ENCODE measurements at regions not wholly inside any gene's neighbourhood (a gene's known extent, or its start where the extent isn't known, plus 50 kb on each side); places are given as distances from the start of the nearest gene placed in this dataset.

DNA sequence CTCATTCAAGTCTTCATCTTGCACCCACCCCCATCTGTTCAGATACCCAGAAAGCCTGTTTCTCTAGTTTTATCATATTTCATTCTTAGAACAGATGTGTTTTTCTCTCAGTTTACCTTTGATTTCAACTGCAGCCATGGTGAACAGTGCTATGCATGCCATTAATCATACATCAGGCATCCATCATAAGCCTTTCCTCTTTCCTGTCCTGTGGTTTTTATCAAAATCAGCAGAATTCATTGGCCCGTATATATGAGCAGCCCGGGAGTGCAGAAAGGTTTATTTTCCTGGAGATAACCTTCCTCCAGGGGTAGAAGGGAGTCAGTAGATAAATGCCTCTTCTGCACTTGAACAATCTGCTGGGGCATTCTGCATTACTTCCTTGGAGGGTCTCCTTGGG is 65.7 kb downstream of the IL21 start:
- H3K4me1 ChIP-seq (ENCODE audit: control insufficient read depth, insufficient read depth, low read length, poor library complexity, severe bottlenecking) = no peaks in the 10 kb centered on the region
- no peak for DNase-seq
- no peaks in the 10 kb centered on the region for H3K36me3 ChIP-seq (ENCODE audit: control insufficient read depth, insufficient read depth, low read length)
- H3K27me3 ChIP-seq (replicated peaks; ENCODE audit: control insufficient read depth, insufficient read depth, low read length, poor library complexity, severe bottlenecking) = no peaks in the 10 kb centered on the region
- H3K9me3 ChIP-seq (ENCODE audit: control insufficient read depth, low read length) = no peaks in the 10 kb centered on the region
- H3K27ac ChIP-seq (ENCODE audit: insufficient read depth, low read length, poor library complexity, severe bottlenecking) = no peak overlapping the region
- H3K4me3 ChIP-seq (ENCODE audit: insufficient read depth, low read depth, low read length, poor library complexity, severe bottlenecking) = no peak overlapping the region

DNA sequence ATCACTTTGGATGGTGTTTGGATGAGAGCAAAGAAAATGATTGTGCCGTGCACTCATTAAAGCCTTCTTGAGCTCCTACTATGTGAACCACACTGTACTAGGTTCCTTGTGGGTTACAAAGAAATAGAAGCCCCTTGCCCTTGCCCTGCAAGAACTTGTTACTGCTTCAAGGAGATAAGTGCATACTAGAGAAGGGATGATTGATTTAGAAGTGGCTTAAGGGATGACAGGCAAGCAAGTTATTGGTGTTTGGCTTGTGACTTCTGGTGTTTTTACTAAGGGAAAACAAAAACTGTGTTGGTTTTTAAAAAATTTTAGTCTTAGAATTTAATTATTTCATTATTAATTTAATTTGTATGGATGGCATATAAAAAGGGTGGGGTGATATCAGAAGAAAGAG is 67.4 kb downstream of the IL21 start:
- Histone ChIP-seq H3K4me1 (ENCODE audit: control insufficient read depth, insufficient read depth, low read length, poor library complexity, severe bottlenecking) (no peaks in the 10 kb centered on the region), H3K27me3 (replicated peaks; ENCODE audit: control insufficient read depth, insufficient read depth, low read length, poor library complexity, severe bottlenecking) (no peaks in the 10 kb centered on the region)

DNA sequence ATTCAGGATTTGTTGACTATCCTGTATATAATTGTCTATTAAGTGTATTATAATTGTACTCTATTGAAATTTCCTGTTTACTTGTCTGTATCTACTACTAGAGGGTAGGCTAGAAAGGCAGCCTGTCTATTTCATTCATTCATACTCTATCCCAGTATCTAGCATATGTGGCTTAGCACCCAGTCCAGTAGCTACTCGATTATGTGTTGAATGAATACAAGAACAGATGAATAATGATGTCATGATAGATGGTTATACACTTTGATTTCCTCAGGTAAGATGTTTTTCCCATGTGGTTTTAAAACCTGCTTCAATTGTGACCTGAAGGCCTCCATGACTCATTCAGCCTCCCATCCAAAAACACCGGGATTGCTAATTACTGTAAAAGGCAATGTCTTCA is 68.0 kb downstream of the IL21 start:
- no peak overlapping the region for H3K4me3 ChIP-seq (ENCODE audit: insufficient read depth, low read depth, low read length, poor library complexity, severe bottlenecking)
- no peak for DNase-seq
- no peaks in the 10 kb centered on the region for H3K36me3 ChIP-seq (ENCODE audit: control insufficient read depth, insufficient read depth, low read length)
- H3K4me1 ChIP-seq (ENCODE audit: control insufficient read depth, insufficient read depth, low read length, poor library complexity, severe bottlenecking) = no peaks in the 10 kb centered on the region
- H3K27ac ChIP-seq (ENCODE audit: insufficient read depth, low read length, poor library complexity, severe bottlenecking) = no peak overlapping the region
- H3K27me3 ChIP-seq (replicated peaks; ENCODE audit: control insufficient read depth, insufficient read depth, low read length, poor library complexity, severe bottlenecking) = no peaks in the 10 kb centered on the region
- H3K9me3 ChIP-seq (ENCODE audit: control insufficient read depth, low read length) = no peaks in the 10 kb centered on the region

More for the DNA sequence above, 67.4 kb downstream of the IL21 start:
- H3K9me3 ChIP-seq (ENCODE audit: control insufficient read depth, low read length) = no peaks in the 10 kb centered on the region
- no peaks in the 10 kb centered on the region for H3K36me3 ChIP-seq (ENCODE audit: control insufficient read depth, insufficient read depth, low read length)
- no peak for DNase-seq
- H3K4me3 ChIP-seq (ENCODE audit: insufficient read depth, low read depth, low read length, poor library complexity, severe bottlenecking) = no peak overlapping the region
- H3K27ac ChIP-seq (ENCODE audit: insufficient read depth, low read length, poor library complexity, severe bottlenecking) = no peak overlapping the region

DNA sequence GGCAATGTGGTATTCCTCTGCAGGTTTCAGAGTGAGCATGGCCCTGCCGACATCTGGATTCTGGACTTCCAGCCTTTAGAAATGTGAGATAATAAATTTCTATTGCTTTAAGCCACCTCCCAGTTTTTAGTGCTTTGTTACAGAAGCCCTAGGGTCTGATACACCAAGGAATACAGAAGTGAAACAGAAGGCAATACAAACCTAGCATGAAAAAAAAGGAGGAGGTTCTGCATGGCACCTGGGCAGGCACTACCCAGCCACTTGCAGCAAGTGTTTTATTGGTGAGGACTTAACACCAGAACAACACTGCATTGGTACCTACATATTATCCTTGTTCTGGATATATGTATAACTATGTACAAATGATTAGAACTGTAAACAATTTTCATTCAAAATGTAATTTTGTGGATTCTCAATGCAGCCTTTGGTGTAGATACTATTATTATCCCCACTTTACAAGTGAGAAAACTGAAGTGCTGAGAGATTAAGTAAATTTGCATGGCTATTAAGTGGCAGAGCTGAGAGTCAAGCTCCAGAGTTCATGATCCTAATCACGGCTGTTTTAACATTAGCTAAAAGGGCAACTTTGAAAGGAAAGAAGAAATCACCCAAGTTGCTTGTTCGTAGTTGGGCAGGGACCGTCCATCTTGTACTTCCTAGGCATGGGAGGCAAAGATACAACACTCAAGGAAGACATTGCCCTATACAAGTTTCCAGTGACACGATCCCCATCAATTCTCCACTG is 71.8 kb downstream of the IL21 start:
- no peak for DNase-seq
- H3K9me3 ChIP-seq (ENCODE audit: control insufficient read depth, low read length) = no peaks in the 10 kb centered on the region
- no peaks in the 10 kb centered on the region for H3K36me3 ChIP-seq (ENCODE audit: control insufficient read depth, insufficient read depth, low read length)
- H3K4me1 ChIP-seq (ENCODE audit: control insufficient read depth, insufficient read depth, low read length, poor library complexity, severe bottlenecking) = no peaks in the 10 kb centered on the region
- no peaks in the 10 kb centered on the region for H3K27me3 ChIP-seq (replicated peaks; ENCODE audit: control insufficient read depth, insufficient read depth, low read length, poor library complexity, severe bottlenecking)
- H3K4me3 ChIP-seq (ENCODE audit: insufficient read depth, low read depth, low read length, poor library complexity, severe bottlenecking) = no peak overlapping the region
- no peak overlapping the region for H3K27ac ChIP-seq (ENCODE audit: insufficient read depth, low read length, poor library complexity, severe bottlenecking)

DNA sequence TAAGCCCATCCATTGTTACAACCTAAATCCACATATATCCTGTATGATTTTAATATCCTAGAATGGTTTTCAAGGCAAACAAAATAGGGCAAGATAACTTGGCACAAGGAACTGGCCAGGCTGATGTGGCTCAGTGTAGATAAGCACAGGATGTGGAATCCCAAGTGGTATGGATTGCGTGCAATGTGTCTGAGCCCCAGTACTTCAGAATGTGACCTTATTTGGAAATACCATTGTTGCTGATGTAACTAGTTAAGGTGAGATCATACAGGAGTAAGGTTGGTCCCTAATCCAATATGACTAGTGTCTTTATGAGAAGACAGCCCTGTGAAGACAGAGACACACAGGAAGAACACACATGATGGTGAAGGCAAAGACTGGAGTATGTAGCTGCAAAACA is 72.4 kb downstream of the IL21 start:
- no peaks in the 10 kb centered on the region for H3K27me3 ChIP-seq (replicated peaks; ENCODE audit: control insufficient read depth, insufficient read depth, low read length, poor library complexity, severe bottlenecking)
- no peak overlapping the region for H3K4me3 ChIP-seq (ENCODE audit: insufficient read depth, low read depth, low read length, poor library complexity, severe bottlenecking)
- H3K27ac ChIP-seq (ENCODE audit: insufficient read depth, low read length, poor library complexity, severe bottlenecking) = no peak overlapping the region
- H3K4me1 ChIP-seq (ENCODE audit: control insufficient read depth, insufficient read depth, low read length, poor library complexity, severe bottlenecking) = no peaks in the 10 kb centered on the region
- DNase-seq = no peak
- H3K36me3 ChIP-seq (ENCODE audit: control insufficient read depth, insufficient read depth, low read length) = no peaks in the 10 kb centered on the region
- H3K9me3 ChIP-seq (ENCODE audit: control insufficient read depth, low read length) = no peaks in the 10 kb centered on the region

DNA sequence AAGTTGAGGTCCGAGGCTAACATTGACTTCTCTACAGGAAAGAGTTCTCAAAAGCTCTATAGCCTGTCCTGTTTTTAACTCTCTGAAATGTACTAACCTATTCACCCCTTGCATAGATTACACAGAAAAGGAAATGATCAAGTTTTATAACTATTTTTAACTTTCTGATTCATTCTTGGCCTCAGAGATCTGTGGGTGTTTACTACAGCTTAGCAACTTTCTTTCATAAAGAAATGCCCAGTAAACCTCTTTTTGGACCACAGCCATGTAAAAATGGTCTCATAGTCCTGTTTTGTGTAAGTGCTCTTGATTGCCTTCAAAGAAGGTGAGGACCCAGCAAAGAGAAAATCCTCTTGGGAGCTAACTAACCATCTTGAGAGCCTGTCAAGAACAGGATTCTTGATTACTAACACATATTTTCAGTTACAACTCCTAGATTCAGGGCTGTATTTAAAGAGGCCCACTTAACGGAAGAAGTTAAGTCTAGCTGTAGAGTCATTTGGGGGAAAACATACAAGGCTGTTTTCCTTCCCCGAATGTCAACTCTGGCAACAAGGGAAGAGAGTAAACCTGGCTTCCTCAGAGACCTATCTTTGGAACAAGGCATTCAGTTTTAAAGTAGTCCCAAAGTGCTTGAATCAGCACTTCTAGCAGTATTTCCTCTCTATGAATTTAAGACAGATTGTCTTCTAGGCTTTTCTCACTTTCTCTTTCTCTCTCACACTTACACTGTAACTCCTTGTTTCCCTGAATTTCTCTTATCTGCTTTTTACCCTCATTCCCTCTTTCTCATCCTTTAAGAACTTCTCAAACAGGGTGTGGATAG is 78.2 kb downstream of the IL21 start:
- DNase-seq = no peak
- no peak overlapping the region for H3K27ac ChIP-seq (ENCODE audit: insufficient read depth, low read length, poor library complexity, severe bottlenecking)

DNA sequence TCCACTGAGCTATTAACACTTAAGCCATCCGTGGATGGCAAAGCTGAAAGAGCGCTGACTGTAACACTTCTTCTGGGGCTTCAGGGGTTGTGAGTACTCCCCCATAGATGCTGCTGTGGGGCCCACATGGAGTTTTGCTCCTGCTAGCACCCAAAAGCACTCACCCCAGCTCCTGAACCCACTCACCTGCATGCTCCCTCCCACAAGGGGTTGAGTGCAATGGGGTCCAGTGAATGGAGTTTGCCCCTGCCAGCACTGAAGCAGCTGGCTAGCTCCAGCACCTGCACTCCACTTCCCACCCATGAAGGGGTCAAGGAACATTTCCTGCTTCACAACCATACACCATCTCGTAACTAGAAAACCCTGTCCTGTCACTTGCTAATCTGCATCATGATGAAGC is 78.9 kb downstream of the IL21 start:
- Histone ChIP-seq H3K4me3 (ENCODE audit: insufficient read depth, low read depth, low read length, poor library complexity, severe bottlenecking) (no peak overlapping the region), H3K27ac (ENCODE audit: insufficient read depth, low read length, poor library complexity, severe bottlenecking) (no peak overlapping the region), H3K36me3 (ENCODE audit: control insufficient read depth, insufficient read depth, low read length) (no peaks in the 10 kb centered on the region), H3K4me1 (ENCODE audit: control insufficient read depth, insufficient read depth, low read length, poor library complexity, severe bottlenecking) (peaks cover 26% of the 10 kb centered on the region), H3K9me3 (ENCODE audit: control insufficient read depth, low read length) (no peaks in the 10 kb centered on the region), H3K27me3 (replicated peaks; ENCODE audit: control insufficient read depth, insufficient read depth, low read length, poor library complexity, severe bottlenecking) (no peaks in the 10 kb centered on the region)
- no peak for DNase-seq

More for the DNA sequence above, 78.2 kb downstream of the IL21 start:
- Histone ChIP-seq H3K36me3 (ENCODE audit: control insufficient read depth, insufficient read depth, low read length) (no peaks in the 10 kb centered on the region), H3K27me3 (replicated peaks; ENCODE audit: control insufficient read depth, insufficient read depth, low read length, poor library complexity, severe bottlenecking) (no peaks in the 10 kb centered on the region), H3K9me3 (ENCODE audit: control insufficient read depth, low read length) (no peaks in the 10 kb centered on the region), H3K4me1 (ENCODE audit: control insufficient read depth, insufficient read depth, low read length, poor library complexity, severe bottlenecking) (peaks cover 26% of the 10 kb centered on the region), H3K4me3 (ENCODE audit: insufficient read depth, low read depth, low read length, poor library complexity, severe bottlenecking) (no peak overlapping the region)

DNA sequence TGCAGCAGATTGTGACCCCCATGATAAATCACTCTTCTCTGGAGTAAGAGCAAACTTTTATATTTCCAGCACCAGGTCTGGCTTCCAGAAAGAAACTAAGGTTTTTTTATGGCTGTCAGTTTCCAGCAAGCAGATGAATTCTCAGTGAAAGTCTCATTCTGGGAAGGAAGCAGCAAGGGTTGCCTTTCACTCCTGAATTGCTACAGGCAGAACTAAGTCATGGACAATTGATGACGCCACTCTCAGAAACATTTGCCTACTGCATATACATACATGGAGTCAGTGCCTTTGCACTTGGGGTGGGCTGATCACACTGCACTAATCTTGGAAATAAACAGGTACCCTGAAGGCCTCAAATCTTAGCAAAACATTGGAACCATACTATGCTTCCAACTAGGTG is 80.0 kb downstream of the IL21 start:
- Histone ChIP-seq H3K4me1 (ENCODE audit: control insufficient read depth, insufficient read depth, low read length, poor library complexity, severe bottlenecking) (peaks cover 26% of the 10 kb centered on the region), H3K4me3 (ENCODE audit: insufficient read depth, low read depth, low read length, poor library complexity, severe bottlenecking) (no peak overlapping the region), H3K36me3 (ENCODE audit: control insufficient read depth, insufficient read depth, low read length) (no peaks in the 10 kb centered on the region), H3K27me3 (replicated peaks; ENCODE audit: control insufficient read depth, insufficient read depth, low read length, poor library complexity, severe bottlenecking) (no peaks in the 10 kb centered on the region), H3K27ac (ENCODE audit: insufficient read depth, low read length, poor library complexity, severe bottlenecking) (no peak overlapping the region), H3K9me3 (ENCODE audit: control insufficient read depth, low read length) (no peaks in the 10 kb centered on the region)
- DNase-seq = no peak

DNA sequence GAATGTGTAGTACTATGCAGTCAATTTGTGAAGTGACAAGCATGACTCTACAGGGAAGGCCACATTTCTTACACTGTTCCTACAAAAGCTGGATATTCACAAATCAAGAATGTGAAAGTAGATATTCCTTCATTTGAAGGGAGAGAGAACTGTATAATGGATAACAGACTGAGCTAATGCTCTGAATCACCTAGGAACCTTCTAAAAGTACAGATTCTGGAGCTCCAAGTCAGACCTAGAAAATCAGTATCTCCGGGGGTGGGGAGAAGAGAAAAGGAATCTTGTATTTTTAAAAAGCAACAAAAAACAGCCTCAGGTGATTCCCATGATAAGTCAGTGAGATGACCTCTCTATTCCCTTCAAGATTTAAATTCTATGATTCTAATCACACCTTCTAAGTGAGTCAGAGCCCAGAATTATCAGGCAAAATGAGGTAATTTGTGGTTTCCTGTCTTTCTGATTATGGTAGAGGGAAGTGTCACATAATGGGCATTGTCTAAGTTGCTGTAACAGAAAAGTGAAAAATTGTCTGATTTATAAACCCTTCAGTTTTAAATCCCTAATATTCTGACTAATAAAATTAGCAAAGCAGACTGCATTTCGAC is 80.9 kb downstream of the IL21 start:
- DNase-seq = no peak
- no peaks in the 10 kb centered on the region for H3K27me3 ChIP-seq (replicated peaks; ENCODE audit: control insufficient read depth, insufficient read depth, low read length, poor library complexity, severe bottlenecking)

More for the DNA sequence above, 80.9 kb downstream of the IL21 start:
- peaks cover 28% of the 10 kb centered on the region for H3K4me1 ChIP-seq (ENCODE audit: control insufficient read depth, insufficient read depth, low read length, poor library complexity, severe bottlenecking)
- H3K36me3 ChIP-seq (ENCODE audit: control insufficient read depth, insufficient read depth, low read length) = no peaks in the 10 kb centered on the region
- H3K27ac ChIP-seq (ENCODE audit: insufficient read depth, low read length, poor library complexity, severe bottlenecking) = peak overlapping the region; percentile 24
- no peak overlapping the region for H3K4me3 ChIP-seq (ENCODE audit: insufficient read depth, low read depth, low read length, poor library complexity, severe bottlenecking)
- no peaks in the 10 kb centered on the region for H3K9me3 ChIP-seq (ENCODE audit: control insufficient read depth, low read length)

Measured in effector memory CD4-positive, alpha-beta T cell (primary cell).